ENCODE measurements at regions not wholly inside any gene's neighbourhood (a gene's known extent, or its start where the extent isn't known, plus 50 kb on each side); places are given as distances from the start of the nearest gene placed in this dataset.

DNA sequence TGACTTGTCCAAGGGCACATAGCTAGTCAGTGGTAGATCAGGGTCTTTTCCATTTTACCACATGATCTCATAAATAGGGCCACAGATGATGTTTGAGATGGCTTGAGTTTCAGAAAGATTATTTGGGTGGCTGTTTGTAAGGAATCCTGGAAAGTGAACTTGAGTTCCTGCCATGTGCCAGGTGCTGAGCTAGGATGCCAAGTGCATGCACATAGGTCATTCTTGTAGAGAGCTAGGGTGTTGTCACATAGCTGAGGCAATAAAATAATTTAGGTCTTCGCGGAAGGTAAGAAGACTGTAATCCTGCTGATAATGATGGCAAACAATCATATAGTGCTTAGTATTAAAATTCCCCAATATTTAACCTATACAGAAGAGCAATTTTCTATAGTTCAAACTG, 1162.6 kb upstream of the TENM4 start:
- intact Hi-C loops (cut with micrococcal nuclease; ENCODE audit: unreplicated experiment) (no loop called here), in situ Hi-C loops (cut with MboI) (no loop called here)
- no peak for DNase-seq (ENCODE audit: low read depth, low spot score)
- no peak for FAIRE-seq
- Histone ChIP-seq H3K79me2 (ENCODE audit: control insufficient read depth, insufficient read depth, low read length) (no peaks in the 10 kb centered on the region), H3K27ac (ENCODE audit: control insufficient read depth, insufficient read depth) (no peak overlapping the region), H4K20me1 (ENCODE audit: control insufficient read depth, insufficient read depth) (no peaks in the 10 kb centered on the region), H3K9ac (ENCODE audit: control insufficient read depth, insufficient read depth, low read length) (no peak overlapping the region), H3K4me2 (ENCODE audit: control insufficient read depth, insufficient read depth) (no peak overlapping the region), H3K27me3 (replicated peaks in 1 of 2; ENCODE audit: control insufficient read depth in 2 of 2, insufficient read depth in 2 of 2, low read length in 1 of 2) (no peaks in the 10 kb centered on the region), H3K9me3 (replicated peaks; ENCODE audit: control insufficient read depth, insufficient read depth, low read length) (no peaks in the 10 kb centered on the region), H3K4me3 (no peak overlapping the region), H2AFZ (ENCODE audit: control insufficient read depth, low read depth, low read length) (no peak overlapping the region), H3K4me1 (ENCODE audit: control insufficient read depth, insufficient read depth, low read length) (no peaks in the 10 kb centered on the region), H3K36me3 (ENCODE audit: control insufficient read depth in 2 of 2, insufficient read depth in 2 of 2, low read length in 1 of 2) (no peaks in the 10 kb centered on the region)
- ChIA-PET CTCF (no interaction called here), POLR2A (no interaction called here), SMC1A (ENCODE audit: uncharacterized antibody, unreplicated experiment) (interaction anchor here (1.2 kb wide), 1 partner anchor 16 kb away, joined by 4 read pairs; no protein-coding TSS in a partner anchor), RAD21 (ENCODE audit: unreplicated experiment) (no interaction called here)
- no peak for ATAC-seq
- BruUV-seq (replicated peaks): no TSS peak
- WGBS (ENCODE audit: insufficient coverage, insufficient replicate concordance, low lambda C conversion rate, missing lambda C conversion rate): 93% methylated on average over 2 of the region's 2 CpGs
- TF ChIP-seq, protein P1, sequence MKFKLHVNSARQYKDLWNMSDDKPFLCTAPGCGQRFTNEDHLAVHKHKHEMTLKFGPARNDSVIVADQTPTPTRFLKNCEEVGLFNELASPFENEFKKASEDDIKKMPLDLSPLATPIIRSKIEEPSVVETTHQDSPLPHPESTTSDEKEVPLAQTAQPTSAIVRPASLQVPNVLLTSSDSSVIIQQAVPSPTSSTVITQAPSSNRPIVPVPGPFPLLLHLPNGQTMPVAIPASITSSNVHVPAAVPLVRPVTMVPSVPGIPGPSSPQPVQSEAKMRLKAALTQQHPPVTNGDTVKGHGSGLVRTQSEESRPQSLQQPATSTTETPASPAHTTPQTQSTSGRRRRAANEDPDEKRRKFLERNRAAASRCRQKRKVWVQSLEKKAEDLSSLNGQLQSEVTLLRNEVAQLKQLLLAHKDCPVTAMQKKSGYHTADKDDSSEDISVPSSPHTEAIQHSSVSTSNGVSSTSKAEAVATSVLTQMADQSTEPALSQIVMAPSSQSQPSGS (IDR thresholded peaks at IDR 0.05; ENCODE audit: low read length): no peak
- TF ChIP-seq NFIC (IDR thresholded peaks at IDR 0.05; ENCODE audit: low read depth, low read length): no peak
- TF ChIP-seq, protein P2, sequence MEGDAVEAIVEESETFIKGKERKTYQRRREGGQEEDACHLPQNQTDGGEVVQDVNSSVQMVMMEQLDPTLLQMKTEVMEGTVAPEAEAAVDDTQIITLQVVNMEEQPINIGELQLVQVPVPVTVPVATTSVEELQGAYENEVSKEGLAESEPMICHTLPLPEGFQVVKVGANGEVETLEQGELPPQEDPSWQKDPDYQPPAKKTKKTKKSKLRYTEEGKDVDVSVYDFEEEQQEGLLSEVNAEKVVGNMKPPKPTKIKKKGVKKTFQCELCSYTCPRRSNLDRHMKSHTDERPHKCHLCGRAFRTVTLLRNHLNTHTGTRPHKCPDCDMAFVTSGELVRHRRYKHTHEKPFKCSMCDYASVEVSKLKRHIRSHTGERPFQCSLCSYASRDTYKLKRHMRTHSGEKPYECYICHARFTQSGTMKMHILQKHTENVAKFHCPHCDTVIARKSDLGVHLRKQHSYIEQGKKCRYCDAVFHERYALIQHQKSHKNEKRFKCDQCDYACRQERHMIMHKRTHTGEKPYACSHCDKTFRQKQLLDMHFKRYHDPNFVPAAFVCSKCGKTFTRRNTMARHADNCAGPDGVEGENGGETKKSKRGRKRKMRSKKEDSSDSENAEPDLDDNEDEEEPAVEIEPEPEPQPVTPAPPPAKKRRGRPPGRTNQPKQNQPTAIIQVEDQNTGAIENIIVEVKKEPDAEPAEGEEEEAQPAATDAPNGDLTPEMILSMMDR (IDR thresholded peaks at IDR 0.05 in 2 of 3, conservative IDR thresholded peaks at IDR 0.05 in 1 of 3; ENCODE audit: control insufficient read depth in 2 of 3, extremely low read depth in 1 of 3, insufficient read depth in 1 of 3, low read depth in 3 of 3, low read length in 3 of 3): no peak
- TF ChIP-seq, protein P3, sequence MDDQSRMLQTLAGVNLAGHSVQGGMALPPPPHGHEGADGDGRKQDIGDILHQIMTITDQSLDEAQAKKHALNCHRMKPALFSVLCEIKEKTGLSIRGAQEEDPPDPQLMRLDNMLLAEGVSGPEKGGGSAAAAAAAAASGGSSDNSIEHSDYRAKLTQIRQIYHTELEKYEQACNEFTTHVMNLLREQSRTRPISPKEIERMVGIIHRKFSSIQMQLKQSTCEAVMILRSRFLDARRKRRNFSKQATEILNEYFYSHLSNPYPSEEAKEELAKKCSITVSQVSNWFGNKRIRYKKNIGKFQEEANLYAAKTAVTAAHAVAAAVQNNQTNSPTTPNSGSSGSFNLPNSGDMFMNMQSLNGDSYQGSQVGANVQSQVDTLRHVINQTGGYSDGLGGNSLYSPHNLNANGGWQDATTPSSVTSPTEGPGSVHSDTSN (IDR thresholded peaks at IDR 0.05; ENCODE audit: insufficient replicate concordance, low read depth, low read length): no peak
- no peak for TF ChIP-seq EGR1 (IDR thresholded peaks at IDR 0.05; ENCODE audit: borderline replicate concordance in 1 of 2, low read depth in 2 of 2, low read length in 2 of 2)
- no peak for TF ChIP-seq RAD21 (IDR thresholded peaks at IDR 0.05; ENCODE audit: insufficient read depth, low read depth, low read length)
- TF ChIP-seq, protein P4, sequence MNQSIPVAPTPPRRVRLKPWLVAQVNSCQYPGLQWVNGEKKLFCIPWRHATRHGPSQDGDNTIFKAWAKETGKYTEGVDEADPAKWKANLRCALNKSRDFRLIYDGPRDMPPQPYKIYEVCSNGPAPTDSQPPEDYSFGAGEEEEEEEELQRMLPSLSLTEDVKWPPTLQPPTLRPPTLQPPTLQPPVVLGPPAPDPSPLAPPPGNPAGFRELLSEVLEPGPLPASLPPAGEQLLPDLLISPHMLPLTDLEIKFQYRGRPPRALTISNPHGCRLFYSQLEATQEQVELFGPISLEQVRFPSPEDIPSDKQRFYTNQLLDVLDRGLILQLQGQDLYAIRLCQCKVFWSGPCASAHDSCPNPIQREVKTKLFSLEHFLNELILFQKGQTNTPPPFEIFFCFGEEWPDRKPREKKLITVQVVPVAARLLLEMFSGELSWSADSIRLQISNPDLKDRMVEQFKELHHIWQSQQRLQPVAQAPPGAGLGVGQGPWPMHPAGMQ (IDR thresholded peaks at IDR 0.05; ENCODE audit: borderline replicate concordance): no peak
- no peak for TF ChIP-seq NR2C1 (IDR thresholded peaks at IDR 0.05)
- no peak for TF ChIP-seq MEF2A (IDR thresholded peaks at IDR 0.05; ENCODE audit: insufficient read depth, low read depth, low read length)
- no peak for TF ChIP-seq CREB1 (IDR thresholded peaks at IDR 0.05; ENCODE audit: low read depth)
- TF ChIP-seq ASH2L (IDR thresholded peaks at IDR 0.05; ENCODE audit: borderline replicate concordance, low read depth): no peak
- no peak for TF ChIP-seq SREBF1 (IDR thresholded peaks at IDR 0.05; ENCODE audit: low read length)
- TF ChIP-seq, protein P5, sequence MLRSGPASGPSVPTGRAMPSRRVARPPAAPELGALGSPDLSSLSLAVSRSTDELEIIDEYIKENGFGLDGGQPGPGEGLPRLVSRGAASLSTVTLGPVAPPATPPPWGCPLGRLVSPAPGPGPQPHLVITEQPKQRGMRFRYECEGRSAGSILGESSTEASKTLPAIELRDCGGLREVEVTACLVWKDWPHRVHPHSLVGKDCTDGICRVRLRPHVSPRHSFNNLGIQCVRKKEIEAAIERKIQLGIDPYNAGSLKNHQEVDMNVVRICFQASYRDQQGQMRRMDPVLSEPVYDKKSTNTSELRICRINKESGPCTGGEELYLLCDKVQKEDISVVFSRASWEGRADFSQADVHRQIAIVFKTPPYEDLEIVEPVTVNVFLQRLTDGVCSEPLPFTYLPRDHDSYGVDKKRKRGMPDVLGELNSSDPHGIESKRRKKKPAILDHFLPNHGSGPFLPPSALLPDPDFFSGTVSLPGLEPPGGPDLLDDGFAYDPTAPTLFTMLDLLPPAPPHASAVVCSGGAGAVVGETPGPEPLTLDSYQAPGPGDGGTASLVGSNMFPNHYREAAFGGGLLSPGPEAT (IDR thresholded peaks at IDR 0.05; ENCODE audit: low read depth): no peak
- no peak for TF ChIP-seq CBFB (IDR thresholded peaks at IDR 0.05; ENCODE audit: low read depth)
- TF ChIP-seq, protein P6, sequence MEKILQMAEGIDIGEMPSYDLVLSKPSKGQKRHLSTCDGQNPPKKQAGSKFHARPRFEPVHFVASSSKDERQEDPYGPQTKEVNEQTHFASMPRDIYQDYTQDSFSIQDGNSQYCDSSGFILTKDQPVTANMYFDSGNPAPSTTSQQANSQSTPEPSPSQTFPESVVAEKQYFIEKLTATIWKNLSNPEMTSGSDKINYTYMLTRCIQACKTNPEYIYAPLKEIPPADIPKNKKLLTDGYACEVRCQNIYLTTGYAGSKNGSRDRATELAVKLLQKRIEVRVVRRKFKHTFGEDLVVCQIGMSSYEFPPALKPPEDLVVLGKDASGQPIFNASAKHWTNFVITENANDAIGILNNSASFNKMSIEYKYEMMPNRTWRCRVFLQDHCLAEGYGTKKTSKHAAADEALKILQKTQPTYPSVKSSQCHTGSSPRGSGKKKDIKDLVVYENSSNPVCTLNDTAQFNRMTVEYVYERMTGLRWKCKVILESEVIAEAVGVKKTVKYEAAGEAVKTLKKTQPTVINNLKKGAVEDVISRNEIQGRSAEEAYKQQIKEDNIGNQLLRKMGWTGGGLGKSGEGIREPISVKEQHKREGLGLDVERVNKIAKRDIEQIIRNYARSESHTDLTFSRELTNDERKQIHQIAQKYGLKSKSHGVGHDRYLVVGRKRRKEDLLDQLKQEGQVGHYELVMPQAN (conservative IDR thresholded peaks at IDR 0.05): no peak
